Endothelial cell of umbilical vein (primary cell): ENCODE measurements at regions not wholly inside any gene's neighbourhood (a gene's known extent, or its start where the extent isn't known, plus 50 kb on each side); places are given as distances from the start of the nearest gene placed in this dataset.

Source experiments
- BruUV-seq: library from RNA; stranded (reverse); fragments of 400-500 nt; replicated peaks from 2 replicates; lab custom pipeline; 2021; lab: Mats Ljungman, UMichigan
- CTCF ChIA-PET: fragments of 300-600, 350-600 bp; sonication (Branson Sonifier 250); formaldehyde crosslinking; loops from one replicate; lab custom pipeline; 2021; ENCODE audit warnings: antibody characterized with exemption, inconsistent platforms; lab: Charles Lee
- POLR2A ChIA-PET: fragments of 300-600, 350-600 bp; sonication (Branson Sonifier 250); formaldehyde crosslinking; loops from one replicate; lab custom pipeline; 2021; ENCODE audit warnings: antibody characterized with exemption, inconsistent platforms; lab: Charles Lee
- DNase-seq: peaks from one replicate; pipeline ENCODE4 v3.0.0-alpha.2; 2011; ENCODE audit warnings: low read depth, low spot score
- FAIRE-seq: peaks from 2 replicates; lab custom pipeline; 2011; peaks lifted over from hg19 to GRCh38; lab: Jason Lieb, UNC
- H2AFZ ChIP-seq: 2 replicates; pipeline ENCODE4 v1.6.0; 2012; ENCODE audit warnings: low read depth, low read length, control low read depth, inconsistent platforms
- H3K27ac ChIP-seq: 2 replicates; pipeline ENCODE4 v1.5.1; 2011; ENCODE audit warnings: low read depth, mild to moderate bottlenecking, control low read depth, low read length, moderate library complexity; ENCODE audit not compliant: insufficient read depth
- H3K27me3 ChIP-seq, 2 experiments: 2 replicates each; pipeline versions ENCODE4 v1.6.0 to v1.6.1; 2011; ENCODE audit warnings: low read length in 2 of 2, mixed read lengths in 1 of 2; ENCODE audit not compliant: control insufficient read depth in 2 of 2, insufficient read depth in 2 of 2
- H3K36me3 ChIP-seq, 2 experiments: 2 replicates in 1 of 2; 3 replicates in 1 of 2; pipeline ENCODE4 v1.5.1; 2011; ENCODE audit warnings: low read length in 2 of 2, mild to moderate bottlenecking in 1 of 2, moderate library complexity in 1 of 2; ENCODE audit not compliant: control insufficient read depth in 2 of 2, insufficient read depth in 2 of 2; ENCODE audit errors: extremely low read depth in 1 of 2
- H3K4me1 ChIP-seq: 3 replicates; pipeline ENCODE4 v1.5.1; 2011; ENCODE audit warnings: mild to moderate bottlenecking, low read length; ENCODE audit not compliant: control insufficient read depth, insufficient read depth; ENCODE audit errors: extremely low read depth
- H3K4me2 ChIP-seq: 2 replicates; pipeline ENCODE4 v1.6.1; 2011; ENCODE audit warnings: low read length, control low read depth, mixed read lengths; ENCODE audit not compliant: insufficient read depth
- H3K4me3 ChIP-seq, 3 experiments: fragments of 200-600 bp in 1 of 3; sonication (generic), shearing (Covaris generic) in 1 of 3; replicated peaks in 1 of 3; 2 replicates each; pipeline ENCODE4 v1.5.1; 2011 to 2016; ENCODE audit warnings: control low read depth in 3 of 3, low read length in 3 of 3, mild to moderate bottlenecking in 2 of 3, inconsistent platforms in 1 of 3, low read depth in 1 of 3, moderate library complexity in 1 of 3; ENCODE audit not compliant: insufficient read depth in 1 of 3
- H3K79me2 ChIP-seq: 2 replicates; pipeline ENCODE4 v1.6.0; 2012; ENCODE audit warnings: low read length, inconsistent platforms; ENCODE audit not compliant: control insufficient read depth, insufficient read depth
- H3K9ac ChIP-seq: replicated peaks from 2 replicates; pipeline ENCODE3; 2011; ENCODE audit warnings: low read length, control low read depth; ENCODE audit not compliant: insufficient read depth; ENCODE audit errors: extremely low read depth
- H3K9me1 ChIP-seq: replicated peaks from 3 replicates; pipeline ENCODE4 v1.6.0; 2011; ENCODE audit warnings: mild to moderate bottlenecking, low read length; ENCODE audit not compliant: control insufficient read depth, insufficient read depth; ENCODE audit errors: extremely low read depth
- H3K9me3 ChIP-seq: replicated peaks from 2 replicates; pipeline ENCODE4 v1.5.1; 2012; ENCODE audit warnings: low read length, inconsistent platforms; ENCODE audit not compliant: control insufficient read depth, insufficient read depth
- H4K20me1 ChIP-seq: replicated peaks from 2 replicates; pipeline ENCODE3; 2011; ENCODE audit warnings: mild to moderate bottlenecking, low read length; ENCODE audit not compliant: control insufficient read depth, insufficient read depth; ENCODE audit errors: extremely low read depth
- CTCF ChIP-seq, 2 donors: IDR thresholded peaks; 1 replicate in 1 of 2; 2 replicates in 1 of 2; pipeline ENCODE4 v1.5.1; 2011; ENCODE audit warnings: low read length in 2 of 2, mild to moderate bottlenecking in 2 of 2, moderate library complexity in 2 of 2, control low read depth in 1 of 2, inconsistent platforms in 1 of 2, low read depth in 1 of 2; ENCODE audit not compliant: insufficient read depth in 1 of 2; ENCODE audit errors: extremely low read depth in 1 of 2
- EZH2 ChIP-seq: IDR thresholded peaks from 2 replicates; pipeline ENCODE4 v1.6.1; 2012; ENCODE audit warnings: borderline replicate concordance, low read depth, mild to moderate bottlenecking, moderate library complexity, low read length, inconsistent platforms; ENCODE audit not compliant: severe bottlenecking
- JUN ChIP-seq: IDR thresholded peaks from 2 replicates; pipeline ENCODE4 v1.6.1; 2011; ENCODE audit warnings: borderline replicate concordance, low read depth; ENCODE audit not compliant: insufficient read length, insufficient read depth
- POLR2A ChIP-seq: IDR thresholded peaks from 2 replicates; pipeline ENCODE4 v1.6.1; 2012; ENCODE audit warnings: low read depth, mild to moderate bottlenecking, control low read depth, low read length
- POLR2AphosphoS5 ChIP-seq: IDR thresholded peaks from 2 replicates; pipeline ENCODE4 v1.6.1; 2012; ENCODE audit warnings: low read depth, mild to moderate bottlenecking, control low read depth, low read length, moderate library complexity; ENCODE audit not compliant: insufficient read depth
- dilution Hi-C: fragments of 300-500 bp; cut with MboI; formaldehyde crosslinking; loops from one replicate; pipeline ENCODE4 v1.15.0; 2019; ENCODE audit warnings: low sequenced_read_pairs; ENCODE audit not compliant: extremely low pct_ligation_motif_present
- intact Hi-C: fragments of 100-400 bp; cut with micrococcal nuclease; formaldehyde crosslinking; loops from one replicate; pipeline ENCODE4 v1.10.0; 2022
- TF ChIP-seq, protein P1 (sequence below): IDR thresholded peaks from 2 replicates; pipeline ENCODE4 v1.6.1; 2011; ENCODE audit not compliant: insufficient read depth, insufficient read length

- dilution Hi-C loops, result no loop called here
- FAIRE-seq, result no peak
Measured at GRCh38 chr4:173584506-173584905, 54.5 kb upstream of the HAND2 start.

More at GRCh38 chr4:173584506-173584905, 54.5 kb upstream of the HAND2 start:
- H2AFZ ChIP-seq, result no peak overlapping the region
- no peaks in the 10 kb centered on the region for H3K4me1 ChIP-seq
- no peak overlapping the region for H3K9ac ChIP-seq
- no peak overlapping the region for H3K4me2 ChIP-seq
- no TSS peak for BruUV-seq
- H3K9me1 ChIP-seq, result no peaks in the 10 kb centered on the region
- no peak overlapping the region for H3K4me3 ChIP-seq
- H3K36me3 ChIP-seq, result no peaks in the 10 kb centered on the region
- H3K27ac ChIP-seq, result no peak overlapping the region
- H3K79me2 ChIP-seq, result no peaks in the 10 kb centered on the region
- H3K27me3 ChIP-seq, result no peaks in the 10 kb centered on the region
- intact Hi-C loops, result no loop called here
- no peaks in the 10 kb centered on the region for H3K9me3 ChIP-seq
- ChIA-PET CTCF (no interaction called here), POLR2A (no interaction called here)
- DNase-seq, result no peak
- H4K20me1 ChIP-seq, result no peaks in the 10 kb centered on the region
- TF ChIP-seq JUN, result no peak
- TF ChIP-seq POLR2A, result no peak
- no peak for TF ChIP-seq EZH2
- no peak for TF ChIP-seq CTCF (IDR thresholded peaks at IDR 0.05; ENCODE audit: extremely low read depth in 1 of 2, insufficient read depth in 1 of 2, low read depth in 1 of 2, low read length in 2 of 2)
- TF ChIP-seq POLR2AphosphoS5, result no peak
- TF ChIP-seq, protein P1, sequence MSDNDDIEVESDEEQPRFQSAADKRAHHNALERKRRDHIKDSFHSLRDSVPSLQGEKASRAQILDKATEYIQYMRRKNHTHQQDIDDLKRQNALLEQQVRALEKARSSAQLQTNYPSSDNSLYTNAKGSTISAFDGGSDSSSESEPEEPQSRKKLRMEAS, result no peak
